HepG2 (cell line): ENCODE measurements at regions not wholly inside any gene's neighbourhood (a gene's known extent, or its start where the extent isn't known, plus 50 kb on each side); places are given as distances from the start of the nearest gene placed in this dataset.

Experiments used
- AKAP8 ChIP-seq: sonication (generic); formaldehyde crosslinking; IDR thresholded peaks from 2 replicates; pipeline ENCODE4 v1.5.1; 2020; ENCODE audit warnings: mild to moderate bottlenecking, missing genetic modification reagents
- CSRNP1 ChIP-seq: sonication (generic); formaldehyde crosslinking; IDR thresholded peaks from 2 replicates; pipeline ENCODE4 v1.8.1; 2023; ENCODE audit warnings: mild to moderate bottlenecking, missing genetic modification reagents
- DZIP1 ChIP-seq: sonication (generic); formaldehyde crosslinking; IDR thresholded peaks from 2 replicates; pipeline ENCODE4 v1.5.0; 2020; ENCODE audit warnings: mild to moderate bottlenecking, missing genetic modification reagents
- EP300 ChIP-seq, 3 experiments: sonication (generic) in 1 of 3; formaldehyde crosslinking in 1 of 3; IDR thresholded peaks; 2 replicates each; pipeline versions ENCODE4 v1.5.1 to v1.6.1; 2011 to 2020; ENCODE audit warnings: low read depth in 2 of 3, low read length in 2 of 3, borderline replicate concordance in 1 of 3, improper control_type of control experiment in 1 of 3, mild to moderate bottlenecking in 1 of 3, missing genetic modification reagents in 1 of 3, moderate library complexity in 1 of 3
- GFI1 ChIP-seq: sonication (generic); formaldehyde crosslinking; IDR thresholded peaks from 2 replicates; pipeline ENCODE4 v1.5.0; 2020; ENCODE audit warnings: missing genetic modification reagents, mild to moderate bottlenecking, borderline replicate concordance
- MED1 ChIP-seq: sonication (generic); formaldehyde crosslinking; IDR thresholded peaks from 2 replicates; pipeline ENCODE4 v1.4.0; 2020; ENCODE audit warnings: missing genetic modification reagents
- MLXIP ChIP-seq: sonication (generic); formaldehyde crosslinking; IDR thresholded peaks from 2 replicates; pipeline ENCODE4 v1.9.0; 2021; ENCODE audit warnings: missing genetic modification reagents, borderline replicate concordance
- NR2F2 ChIP-seq: IDR thresholded peaks from 2 replicates; pipeline ENCODE4 v1.6.1; 2012; ENCODE audit warnings: low read depth, inconsistent platforms, borderline replicate concordance
- SCMH1 ChIP-seq: sonication (generic); formaldehyde crosslinking; IDR thresholded peaks from 2 replicates; pipeline ENCODE4 v1.9.0; 2021; ENCODE audit warnings: missing genetic modification reagents, mild to moderate bottlenecking, borderline replicate concordance
- SRSF4 ChIP-seq: fragments of 200-400 bp; formaldehyde crosslinking; IDR thresholded peaks from one replicate; pipeline ENCODE4 v1.6.1; 2018; ENCODE audit warnings: mild to moderate bottlenecking, low read depth, low read length, moderate library complexity; ENCODE audit not compliant: poor library complexity, severe bottlenecking
- ZFP36L1 ChIP-seq: sonication (generic); formaldehyde crosslinking; IDR thresholded peaks from 2 replicates; pipeline ENCODE4 v1.8.0; 2022; ENCODE audit warnings: mild to moderate bottlenecking, missing genetic modification reagents, moderate library complexity
- ZFP37 ChIP-seq: sonication (generic); formaldehyde crosslinking; IDR thresholded peaks from 2 replicates; pipeline ENCODE4 v1.4.0; 2020; ENCODE audit warnings: missing genetic modification reagents, borderline replicate concordance
- ZNF136 ChIP-seq: sonication (generic); formaldehyde crosslinking; IDR thresholded peaks from 2 replicates; pipeline ENCODE4 v1.8.1; 2022; ENCODE audit warnings: low read depth, mild to moderate bottlenecking, moderate library complexity, missing genetic modification reagents
- ZNF18 ChIP-seq: sonication (generic); formaldehyde crosslinking; IDR thresholded peaks from 2 replicates; pipeline ENCODE4 v1.8.0; 2022; ENCODE audit warnings: mild to moderate bottlenecking, missing genetic modification reagents; ENCODE audit not compliant: insufficient replicate concordance
- ZNF558 ChIP-seq: sonication (generic); formaldehyde crosslinking; IDR thresholded peaks from 2 replicates; pipeline ENCODE4 v1.9.0; 2022; ENCODE audit warnings: mild to moderate bottlenecking, missing genetic modification reagents, borderline replicate concordance
- ZNF768 ChIP-seq: sonication (generic); formaldehyde crosslinking; IDR thresholded peaks from 2 replicates; pipeline ENCODE4 v1.4.0; 2020; ENCODE audit warnings: missing genetic modification reagents
- ZNF879 ChIP-seq: sonication (generic); formaldehyde crosslinking; IDR thresholded peaks from 2 replicates; pipeline ENCODE4 v1.8.1; 2023; ENCODE audit warnings: missing genetic modification reagents
- ZSCAN29 ChIP-seq: sonication (generic); formaldehyde crosslinking; conservative IDR thresholded peaks from 2 replicates; pipeline ENCODE4 v1.4.0; 2020; ENCODE audit warnings: mild to moderate bottlenecking, missing genetic modification reagents

GRCh38 chr18:39523281-39523680, 1957.7 kb upstream of the CELF4 start (continued):
- TF ChIP-seq DZIP1 (CRISPR knock-in tag): no peak
- no peak for TF ChIP-seq ZNF18 (CRISPR knock-in tag)
- TF ChIP-seq ZNF879 (CRISPR knock-in tag): no peak
- 0 out of 2 replicates have a peak, but pooled peaks have one; percentile 24 for TF ChIP-seq GFI1 (CRISPR knock-in tag)
- no peak for TF ChIP-seq ZFP36L1 (CRISPR knock-in tag)
- peak in 1 of 2 experiments; percentile 53; a peak in 2 of 4 replicates for TF ChIP-seq EP300 (IDR thresholded peaks at IDR 0.05; ENCODE audit: low read depth in 2 of 2, low read length in 2 of 2)
- no peak for TF ChIP-seq EP300 (CRISPR knock-in tag; IDR thresholded peaks at IDR 0.05; ENCODE audit: borderline replicate concordance)
- no peak for TF ChIP-seq ZNF136 (CRISPR knock-in tag)
- no peak for TF ChIP-seq ZFP37 (CRISPR knock-in tag)
- TF ChIP-seq NR2F2: 0 out of 2 replicates have a peak, but pooled peaks have one; percentile 49
- TF ChIP-seq ZSCAN29 (CRISPR knock-in tag): no peak
- TF ChIP-seq AKAP8 (CRISPR knock-in tag): no peak
- TF ChIP-seq MLXIP (CRISPR knock-in tag): no peak
- no peak for TF ChIP-seq CSRNP1
- no peak for TF ChIP-seq ZNF768 (CRISPR knock-in tag)
- no peak for TF ChIP-seq ZNF558 (CRISPR knock-in tag)
- no peak for TF ChIP-seq MED1 (CRISPR knock-in tag)
- TF ChIP-seq SRSF4: no peak
- TF ChIP-seq SCMH1 (CRISPR knock-in tag): no peak
